ENCODE measurements at regions not wholly inside any gene's neighbourhood (a gene's known extent, or its start where the extent isn't known, plus 50 kb on each side); places are given as distances from the start of the nearest gene placed in this dataset.

GRCh38 chr2:190794790-190795189, 85.8 kb upstream of the GLS start:
- Histone ChIP-seq H3K27me3 (ENCODE audit: control insufficient read depth, insufficient read depth, low read length) (no peaks in the 10 kb centered on the region), H3K4me3 (ENCODE audit: low read length) (no peak overlapping the region), H3K27ac (ENCODE audit: low read length) (no peak overlapping the region), H3K9me3 (ENCODE audit: control insufficient read depth, low read depth, low read length) (no peaks in the 10 kb centered on the region), H3K36me3 (ENCODE audit: control insufficient read depth, insufficient read depth, low read length) (no peaks in the 10 kb centered on the region), H3K4me1 (ENCODE audit: control insufficient read depth, insufficient read depth, low read length) (no peaks in the 10 kb centered on the region)
- no peak for DNase-seq

- Histone ChIP-seq H3K9me3 (ENCODE audit: control insufficient read depth, low read depth, low read length) (no peaks in the 10 kb centered on the region), H3K4me3 (ENCODE audit: low read length) (no peak overlapping the region), H3K4me1 (ENCODE audit: control insufficient read depth, insufficient read depth, low read length) (no peaks in the 10 kb centered on the region), H3K36me3 (ENCODE audit: control insufficient read depth, insufficient read depth, low read length) (no peaks in the 10 kb centered on the region), H3K27me3 (ENCODE audit: control insufficient read depth, insufficient read depth, low read length) (no peaks in the 10 kb centered on the region), H3K27ac (ENCODE audit: low read length) (no peak overlapping the region)
- no peak for DNase-seq
Observed at GRCh38 chr2:190795686-190796085, 84.9 kb upstream of the GLS start.

- DNase-seq = no peak
- H3K36me3 ChIP-seq (ENCODE audit: control insufficient read depth, insufficient read depth, low read length) = no peaks in the 10 kb centered on the region
- no peak overlapping the region for H3K27ac ChIP-seq (ENCODE audit: low read length)
Observed at GRCh38 chr2:190799999-190800398, 80.6 kb upstream of the GLS start.

GRCh38 chr2:190800528-190800927, 80.1 kb upstream of the GLS start:
- H3K4me1 ChIP-seq (ENCODE audit: control insufficient read depth, insufficient read depth, low read length) = peaks cover 9% of the 10 kb centered on the region
- H3K36me3 ChIP-seq (ENCODE audit: control insufficient read depth, insufficient read depth, low read length) = no peaks in the 10 kb centered on the region
- H3K27me3 ChIP-seq (ENCODE audit: control insufficient read depth, insufficient read depth, low read length) = no peaks in the 10 kb centered on the region
- H3K4me3 ChIP-seq (ENCODE audit: low read length) = no peak overlapping the region
- H3K9me3 ChIP-seq (ENCODE audit: control insufficient read depth, low read depth, low read length) = no peaks in the 10 kb centered on the region
- no CpG with 5 or more reads among the region's 1 CpG for WGBS (ENCODE audit: insufficient coverage, low lambda C conversion rate)
- H3K27ac ChIP-seq (ENCODE audit: low read length) = peak overlapping the region; percentile 24
- no peak for DNase-seq

More at GRCh38 chr2:190799999-190800398, 80.6 kb upstream of the GLS start:
- H3K9me3 ChIP-seq (ENCODE audit: control insufficient read depth, low read depth, low read length) = no peaks in the 10 kb centered on the region
- no peak overlapping the region for H3K4me3 ChIP-seq (ENCODE audit: low read length)
- peaks cover 4% of the 10 kb centered on the region for H3K4me1 ChIP-seq (ENCODE audit: control insufficient read depth, insufficient read depth, low read length)
- no peaks in the 10 kb centered on the region for H3K27me3 ChIP-seq (ENCODE audit: control insufficient read depth, insufficient read depth, low read length)

- Histone ChIP-seq H3K4me1 (ENCODE audit: control insufficient read depth, insufficient read depth, low read length) (peaks cover 22% of the 10 kb centered on the region), H3K4me3 (ENCODE audit: low read length) (no peak overlapping the region), H3K9me3 (ENCODE audit: control insufficient read depth, low read depth, low read length) (no peaks in the 10 kb centered on the region), H3K36me3 (ENCODE audit: control insufficient read depth, insufficient read depth, low read length) (no peaks in the 10 kb centered on the region), H3K27me3 (ENCODE audit: control insufficient read depth, insufficient read depth, low read length) (no peaks in the 10 kb centered on the region), H3K27ac (ENCODE audit: low read length) (no peak overlapping the region)
- WGBS (ENCODE audit: insufficient coverage, low lambda C conversion rate) = no CpG with 5 or more reads among the region's 3 CpGs
- no peak for DNase-seq
Observed at GRCh38 chr2:190802129-190802528, 78.5 kb upstream of the GLS start.

- Histone ChIP-seq H3K27me3 (ENCODE audit: control insufficient read depth, insufficient read depth, low read length) (no peaks in the 10 kb centered on the region), H3K4me1 (ENCODE audit: control insufficient read depth, insufficient read depth, low read length) (peaks cover 25% of the 10 kb centered on the region), H3K9me3 (ENCODE audit: control insufficient read depth, low read depth, low read length) (no peaks in the 10 kb centered on the region), H3K36me3 (ENCODE audit: control insufficient read depth, insufficient read depth, low read length) (no peaks in the 10 kb centered on the region), H3K27ac (ENCODE audit: low read length) (no peak overlapping the region), H3K4me3 (ENCODE audit: low read length) (no peak overlapping the region)
- DNase-seq = no peak
- 100% methylated on average over 1 of the region's 1 CpG for WGBS (ENCODE audit: insufficient coverage, low lambda C conversion rate)
Observed at GRCh38 chr2:190802626-190803209, 77.9 kb upstream of the GLS start.

- DNase-seq = no peak
- Histone ChIP-seq H3K27me3 (ENCODE audit: control insufficient read depth, insufficient read depth, low read length) (no peaks in the 10 kb centered on the region), H3K4me3 (ENCODE audit: low read length) (no peak overlapping the region), H3K9me3 (ENCODE audit: control insufficient read depth, low read depth, low read length) (no peaks in the 10 kb centered on the region), H3K36me3 (ENCODE audit: control insufficient read depth, insufficient read depth, low read length) (no peaks in the 10 kb centered on the region), H3K4me1 (ENCODE audit: control insufficient read depth, insufficient read depth, low read length) (peaks cover 36% of the 10 kb centered on the region), H3K27ac (ENCODE audit: low read length) (no peak overlapping the region)
- WGBS (ENCODE audit: insufficient coverage, low lambda C conversion rate) = 88% methylated on average over 3 of the region's 5 CpGs
Observed at GRCh38 chr2:190804182-190804795, 76.3 kb upstream of the GLS start.

GRCh38 chr2:190805126-190805525, 75.5 kb upstream of the GLS start:
- Histone ChIP-seq H3K4me1 (ENCODE audit: control insufficient read depth, insufficient read depth, low read length) (peaks cover 42% of the 10 kb centered on the region), H3K27ac (ENCODE audit: low read length) (no peak overlapping the region), H3K36me3 (ENCODE audit: control insufficient read depth, insufficient read depth, low read length) (no peaks in the 10 kb centered on the region), H3K4me3 (ENCODE audit: low read length) (no peak overlapping the region), H3K27me3 (ENCODE audit: control insufficient read depth, insufficient read depth, low read length) (no peaks in the 10 kb centered on the region), H3K9me3 (ENCODE audit: control insufficient read depth, low read depth, low read length) (no peaks in the 10 kb centered on the region)
- 84% methylated on average over 1 of the region's 1 CpG for WGBS (ENCODE audit: insufficient coverage, low lambda C conversion rate)
- DNase-seq = no peak

GRCh38 chr2:190805843-190806242, 74.8 kb upstream of the GLS start:
- H3K4me3 ChIP-seq (ENCODE audit: low read length) = no peak overlapping the region
- DNase-seq = no peak
- no peaks in the 10 kb centered on the region for H3K27me3 ChIP-seq (ENCODE audit: control insufficient read depth, insufficient read depth, low read length)
- WGBS (ENCODE audit: insufficient coverage, low lambda C conversion rate) = no CpG with 5 or more reads among the region's 3 CpGs
- H3K4me1 ChIP-seq (ENCODE audit: control insufficient read depth, insufficient read depth, low read length) = peaks cover 50% of the 10 kb centered on the region
- H3K36me3 ChIP-seq (ENCODE audit: control insufficient read depth, insufficient read depth, low read length) = no peaks in the 10 kb centered on the region
- H3K27ac ChIP-seq (ENCODE audit: low read length) = no peak overlapping the region
- H3K9me3 ChIP-seq (ENCODE audit: control insufficient read depth, low read depth, low read length) = no peaks in the 10 kb centered on the region

- WGBS (ENCODE audit: insufficient coverage, low lambda C conversion rate) = no CpG with 5 or more reads among the region's 2 CpGs
- Histone ChIP-seq H3K27ac (ENCODE audit: low read length) (peak overlapping the region; percentile 93), H3K36me3 (ENCODE audit: control insufficient read depth, insufficient read depth, low read length) (no peaks in the 10 kb centered on the region), H3K4me1 (ENCODE audit: control insufficient read depth, insufficient read depth, low read length) (peaks cover 70% of the 10 kb centered on the region), H3K9me3 (ENCODE audit: control insufficient read depth, low read depth, low read length) (no peaks in the 10 kb centered on the region), H3K4me3 (ENCODE audit: low read length) (no peak overlapping the region), H3K27me3 (ENCODE audit: control insufficient read depth, insufficient read depth, low read length) (no peaks in the 10 kb centered on the region)
- peak; percentile 72 to 82 for DNase-seq
Observed at GRCh38 chr2:190807886-190808285, 72.7 kb upstream of the GLS start.

- no peaks in the 10 kb centered on the region for H3K36me3 ChIP-seq (ENCODE audit: control insufficient read depth, insufficient read depth, low read length)
- H3K4me3 ChIP-seq (ENCODE audit: low read length) = no peak overlapping the region
- H3K4me1 ChIP-seq (ENCODE audit: control insufficient read depth, insufficient read depth, low read length) = peaks cover 75% of the 10 kb centered on the region
- no peaks in the 10 kb centered on the region for H3K9me3 ChIP-seq (ENCODE audit: control insufficient read depth, low read depth, low read length)
- DNase-seq = peak; percentile 92 to 97
- H3K27me3 ChIP-seq (ENCODE audit: control insufficient read depth, insufficient read depth, low read length) = no peaks in the 10 kb centered on the region
- WGBS (ENCODE audit: insufficient coverage, low lambda C conversion rate) = 17% methylated on average over 2 of the region's 5 CpGs
- peak overlapping the region; percentile 93 for H3K27ac ChIP-seq (ENCODE audit: low read length)
Observed at GRCh38 chr2:190809139-190809764, 71.4 kb upstream of the GLS start.

Data from large intestine (tissue), 3 donors.